OCI-LY7 (cell line): ENCODE measurements at regions not wholly inside any gene's neighbourhood (a gene's known extent, or its start where the extent isn't known, plus 50 kb on each side); places are given as distances from the start of the nearest gene placed in this dataset.

Experiments
- BruUV-seq: library from RNA; stranded (reverse); fragments of 400-500 nt; replicated peaks from 2 replicates; lab custom pipeline; 2021; lab: Mats Ljungman, UMichigan
- CTCF ChIA-PET: fragments of 300-600 bp; sonication (Branson Sonifier 250); formaldehyde crosslinking; loops from one replicate; lab custom pipeline; 2022; ENCODE audit warnings: antibody characterized with exemption; ENCODE audit not compliant: unreplicated experiment; lab: Charles Lee
- POLR2A ChIA-PET: fragments of 300-600 bp; sonication (Branson Sonifier 250); formaldehyde crosslinking; loops from one replicate; lab custom pipeline; 2022; ENCODE audit warnings: antibody characterized with exemption; lab: Charles Lee
- DNase-seq: peaks from one replicate; pipeline ENCODE4 v3.0.0-alpha.2; 2015; ENCODE audit warnings: low spot score
- H2AFZ ChIP-seq: fragments of 200-600 bp; sonication (generic), shearing (Covaris generic); 2 replicates; pipeline ENCODE4 v1.6.1; 2014; ENCODE audit warnings: mild to moderate bottlenecking, antibody characterized with exemption, low read length, moderate library complexity
- H3K27ac ChIP-seq: fragments of 200-600 bp; sonication (generic); 2 replicates; pipeline ENCODE4 v1.5.1; 2014; ENCODE audit warnings: mixed run types, low read depth, mild to moderate bottlenecking, moderate library complexity, low read length, inconsistent platforms; ENCODE audit not compliant: poor library complexity, severe bottlenecking
- H3K36me3 ChIP-seq: fragments of 200-600 bp; sonication (generic); 2 replicates; pipeline ENCODE4 v1.6.1; 2014; ENCODE audit warnings: mild to moderate bottlenecking, antibody characterized with exemption, low read length, moderate library complexity, mixed read lengths; ENCODE audit not compliant: insufficient read depth
- H3K4me1 ChIP-seq: fragments of 200-600 bp; sonication (generic); 2 replicates; pipeline ENCODE4 v1.5.1; 2014; ENCODE audit warnings: mild to moderate bottlenecking, low read length; ENCODE audit not compliant: insufficient read depth, poor library complexity, severe bottlenecking
- H3K4me2 ChIP-seq: fragments of 200-600 bp; sonication (generic); 2 replicates; pipeline ENCODE4 v1.6.1; 2014; ENCODE audit warnings: mild to moderate bottlenecking, low read length
- H3K4me3 ChIP-seq: fragments of 200-600 bp; sonication (generic); 2 replicates; pipeline ENCODE4 v1.5.1; 2014; ENCODE audit warnings: mild to moderate bottlenecking, low read depth, low read length; ENCODE audit not compliant: poor library complexity, severe bottlenecking
- H3K79me2 ChIP-seq: fragments of 200-600 bp; sonication (generic); 2 replicates; pipeline ENCODE4 v1.6.1; 2016; ENCODE audit warnings: low read depth, mild to moderate bottlenecking, low read length, moderate library complexity, mixed read lengths; ENCODE audit not compliant: insufficient read depth
- H3K9me2 ChIP-seq: fragments of 200-600 bp; sonication (generic); 2 replicates; pipeline ENCODE4 v1.6.1; 2016; ENCODE audit warnings: mild to moderate bottlenecking, low read length, mixed read lengths; ENCODE audit not compliant: insufficient read depth
- H3K9me3 ChIP-seq: fragments of 200-600 bp; sonication (generic); 2 replicates; pipeline ENCODE4 v1.6.1; 2014; ENCODE audit warnings: mild to moderate bottlenecking, mixed run types, low read length, mixed read lengths
- H4K20me1 ChIP-seq: fragments of 200-600 bp; sonication (generic); 2 replicates; pipeline ENCODE4 v1.6.1; 2014; ENCODE audit warnings: mild to moderate bottlenecking, antibody characterized with exemption, low read length, moderate library complexity, mixed read lengths; ENCODE audit not compliant: insufficient read depth
- EZH2phosphoT487 ChIP-seq: fragments of 200-600 bp; sonication (generic); IDR thresholded peaks from 2 replicates; pipeline ENCODE4 v1.6.1; 2018; ENCODE audit warnings: low read depth, borderline replicate concordance, mild to moderate bottlenecking, mixed run types, antibody characterized with exemption, low read length, moderate library complexity, mixed read lengths
- intact Hi-C: fragments of 100-400 bp; cut with micrococcal nuclease; formaldehyde crosslinking; loops from one replicate; pipeline ENCODE4 v1.10.0; 2022; ENCODE audit not compliant: unreplicated experiment
- TF ChIP-seq, protein P1 (sequence below): fragments of 200-600 bp; sonication (generic); conservative IDR thresholded peaks from 2 replicates; pipeline ENCODE4 v1.5.1; 2014; ENCODE audit warnings: mild to moderate bottlenecking, antibody characterized with exemption, low read length, moderate library complexity, mixed read lengths

DNA sequence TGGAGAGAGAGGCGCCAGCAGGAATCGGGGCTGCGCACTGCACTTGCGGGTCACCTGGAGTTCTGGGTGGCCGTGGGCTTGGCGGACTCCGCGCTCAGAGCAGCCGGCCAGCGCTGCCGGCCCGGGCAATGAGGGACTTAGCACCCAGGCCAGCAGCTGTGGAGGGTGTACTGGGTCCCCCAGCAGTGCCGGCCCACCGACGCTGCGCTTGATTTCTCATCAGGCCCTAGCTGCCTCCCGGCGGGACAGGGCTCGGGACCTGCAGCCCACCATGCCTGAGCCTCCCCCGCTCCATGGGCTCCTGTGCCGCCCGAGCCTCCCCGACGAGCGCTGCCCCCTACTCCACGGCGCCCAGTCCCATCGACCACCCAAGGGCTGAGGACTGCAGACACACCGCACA lies 325.6 kb downstream of the ACTL7B start:
- Histone ChIP-seq H3K36me3 (no peaks in the 10 kb centered on the region), H3K4me3 (no peak overlapping the region), H3K9me2 (no peaks in the 10 kb centered on the region), H3K9me3 (no peaks in the 10 kb centered on the region), H3K79me2 (no peaks in the 10 kb centered on the region), H3K4me2 (no peak overlapping the region), H3K4me1 (no peaks in the 10 kb centered on the region), H3K27ac (no peak overlapping the region), H2AFZ (no peak overlapping the region), H4K20me1 (no peaks in the 10 kb centered on the region)
- ChIA-PET POLR2A (no interaction called here), CTCF (no interaction called here)
- BruUV-seq = no TSS peak
- DNase-seq = no peak
- intact Hi-C loops = no loop called here
- TF ChIP-seq EZH2phosphoT487 = no peak
- TF ChIP-seq, protein P1, sequence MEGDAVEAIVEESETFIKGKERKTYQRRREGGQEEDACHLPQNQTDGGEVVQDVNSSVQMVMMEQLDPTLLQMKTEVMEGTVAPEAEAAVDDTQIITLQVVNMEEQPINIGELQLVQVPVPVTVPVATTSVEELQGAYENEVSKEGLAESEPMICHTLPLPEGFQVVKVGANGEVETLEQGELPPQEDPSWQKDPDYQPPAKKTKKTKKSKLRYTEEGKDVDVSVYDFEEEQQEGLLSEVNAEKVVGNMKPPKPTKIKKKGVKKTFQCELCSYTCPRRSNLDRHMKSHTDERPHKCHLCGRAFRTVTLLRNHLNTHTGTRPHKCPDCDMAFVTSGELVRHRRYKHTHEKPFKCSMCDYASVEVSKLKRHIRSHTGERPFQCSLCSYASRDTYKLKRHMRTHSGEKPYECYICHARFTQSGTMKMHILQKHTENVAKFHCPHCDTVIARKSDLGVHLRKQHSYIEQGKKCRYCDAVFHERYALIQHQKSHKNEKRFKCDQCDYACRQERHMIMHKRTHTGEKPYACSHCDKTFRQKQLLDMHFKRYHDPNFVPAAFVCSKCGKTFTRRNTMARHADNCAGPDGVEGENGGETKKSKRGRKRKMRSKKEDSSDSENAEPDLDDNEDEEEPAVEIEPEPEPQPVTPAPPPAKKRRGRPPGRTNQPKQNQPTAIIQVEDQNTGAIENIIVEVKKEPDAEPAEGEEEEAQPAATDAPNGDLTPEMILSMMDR = no peak

DNA sequence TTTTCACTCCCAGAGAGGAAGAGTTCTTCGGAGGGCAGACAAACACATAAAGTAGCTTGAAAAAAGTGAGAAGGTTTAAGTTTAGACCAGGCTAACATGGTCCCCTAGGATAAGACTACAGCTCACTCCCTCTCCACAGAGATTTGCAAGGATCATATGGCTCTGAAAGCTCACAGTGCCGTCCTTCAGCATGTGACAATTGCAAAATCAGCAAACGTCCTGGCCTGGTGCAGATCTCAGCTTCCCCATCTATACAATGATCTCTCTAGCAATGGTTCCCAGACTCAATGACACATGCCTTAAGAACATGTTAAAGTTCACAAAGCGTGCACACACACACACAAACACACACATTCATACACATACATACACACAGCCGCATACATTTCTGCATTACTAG lies 327.6 kb downstream of the ACTL7B start:
- Histone ChIP-seq H3K9me3 (no peaks in the 10 kb centered on the region), H3K9me2 (no peaks in the 10 kb centered on the region), H3K36me3 (no peaks in the 10 kb centered on the region), H3K27ac (no peak overlapping the region), H3K4me1 (no peaks in the 10 kb centered on the region), H3K79me2 (no peaks in the 10 kb centered on the region), H3K4me3 (no peak overlapping the region), H2AFZ (no peak overlapping the region), H3K4me2 (no peak overlapping the region), H4K20me1 (no peaks in the 10 kb centered on the region)
- DNase-seq = no peak
- intact Hi-C loops = no loop called here
- BruUV-seq = no TSS peak
- POLR2A ChIA-PET = interaction anchor here (0.9 kb wide), 1 partner anchor 14 kb away, joined by 3 read pairs; no protein-coding TSS in a partner anchor
- TF ChIP-seq, protein P1 = no peak
- TF ChIP-seq EZH2phosphoT487 = no peak
- CTCF ChIA-PET = no interaction called here

DNA sequence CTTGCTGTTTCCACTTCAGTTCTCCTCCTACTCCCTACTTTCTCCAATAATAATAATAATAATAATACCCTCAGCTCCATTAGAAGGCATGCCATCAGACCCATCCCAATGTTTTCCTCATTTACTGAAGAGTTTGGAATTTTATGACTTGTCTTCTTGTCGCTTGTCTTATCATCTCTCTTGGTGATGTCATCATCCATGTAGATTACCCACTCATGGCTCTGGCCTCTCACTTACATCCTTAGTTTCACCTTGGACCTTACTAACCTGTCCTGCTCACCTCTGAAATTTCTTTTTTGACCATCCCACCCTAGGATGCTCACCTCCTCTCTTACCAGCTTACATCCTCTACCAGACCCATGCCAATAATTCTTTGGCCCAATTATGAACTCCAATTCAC lies 329.3 kb downstream of the ACTL7B start:
- H3K9me3 ChIP-seq = no peaks in the 10 kb centered on the region
- no TSS peak for BruUV-seq
- H3K9me2 ChIP-seq = no peaks in the 10 kb centered on the region
- no peak for TF ChIP-seq EZH2phosphoT487
- TF ChIP-seq, protein P1 = no peak
- ChIA-PET POLR2A (no interaction called here), CTCF (no interaction called here)
- H4K20me1 ChIP-seq = no peaks in the 10 kb centered on the region
- H3K4me2 ChIP-seq = no peak overlapping the region
- no peak overlapping the region for H3K4me3 ChIP-seq
- no peaks in the 10 kb centered on the region for H3K79me2 ChIP-seq
- no peak for DNase-seq
- H3K4me1 ChIP-seq = no peaks in the 10 kb centered on the region
- intact Hi-C loops = no loop called here
- no peak overlapping the region for H3K27ac ChIP-seq
- no peaks in the 10 kb centered on the region for H3K36me3 ChIP-seq
- no peak overlapping the region for H2AFZ ChIP-seq
